KMS-11 (cell line): ENCODE measurements at regions not wholly inside any gene's neighbourhood (a gene's known extent, or its start where the extent isn't known, plus 50 kb on each side); places are given as distances from the start of the nearest gene placed in this dataset.

Experiments
- H2AFZ ChIP-seq: fragments of 200-600 bp; sonication (generic); 2 replicates; pipeline ENCODE4 v1.6.1; 2016; ENCODE audit warnings: antibody characterized with exemption, mixed run types, low read depth
- H3K27ac ChIP-seq: fragments of 200-600 bp; sonication (generic); 2 replicates; pipeline ENCODE4 v1.6.1; 2016; ENCODE audit warnings: mild to moderate bottlenecking, mixed run types
- H3K27me3 ChIP-seq: fragments of 200-600 bp; sonication (generic); 2 replicates; pipeline ENCODE4 v1.6.1; 2017; ENCODE audit warnings: mild to moderate bottlenecking, low read depth, mixed run types, moderate library complexity; ENCODE audit not compliant: insufficient read depth
- H3K36me3 ChIP-seq: fragments of 200-600 bp; sonication (generic); 2 replicates; pipeline ENCODE4 v1.6.1; 2017; ENCODE audit warnings: mild to moderate bottlenecking, mixed run types; ENCODE audit not compliant: insufficient read depth
- H3K4me1 ChIP-seq: fragments of 200-600 bp; sonication (generic); 2 replicates; pipeline ENCODE4 v1.6.1; 2016; ENCODE audit warnings: mild to moderate bottlenecking, low read depth, mixed run types; ENCODE audit not compliant: poor library complexity, severe bottlenecking
- H3K4me2 ChIP-seq: fragments of 200-600 bp; sonication (generic); 2 replicates; pipeline ENCODE4 v1.7.0; 2016; ENCODE audit warnings: mild to moderate bottlenecking, mixed run types
- H3K4me3 ChIP-seq: fragments of 200-600 bp; sonication (generic); IDR thresholded peaks from 2 replicates; pipeline ENCODE4 v1.6.1; 2017; ENCODE audit warnings: low read depth, low read length, mixed read lengths; ENCODE audit not compliant: insufficient read depth
- H3K79me2 ChIP-seq: fragments of 200-600 bp; sonication (generic); 2 replicates; pipeline ENCODE4 v1.6.1; 2016; ENCODE audit warnings: low read depth, mixed run types; ENCODE audit not compliant: insufficient read depth
- H3K9ac ChIP-seq: fragments of 200-600 bp; sonication (generic); 2 replicates; pipeline ENCODE4 v1.6.1; 2016; ENCODE audit warnings: mild to moderate bottlenecking, mixed run types
- H4K20me1 ChIP-seq: fragments of 200-600 bp; sonication (generic); 2 replicates; pipeline ENCODE4 v1.6.1; 2016; ENCODE audit warnings: mild to moderate bottlenecking, mixed run types; ENCODE audit not compliant: insufficient read depth
- CTCF ChIP-seq: fragments of 200-600 bp; sonication (generic); conservative IDR thresholded peaks from 2 replicates; pipeline ENCODE4 v1.6.1; 2017; ENCODE audit warnings: low read depth, mild to moderate bottlenecking, antibody characterized with exemption, low read length, moderate library complexity, mixed read lengths

DNA sequence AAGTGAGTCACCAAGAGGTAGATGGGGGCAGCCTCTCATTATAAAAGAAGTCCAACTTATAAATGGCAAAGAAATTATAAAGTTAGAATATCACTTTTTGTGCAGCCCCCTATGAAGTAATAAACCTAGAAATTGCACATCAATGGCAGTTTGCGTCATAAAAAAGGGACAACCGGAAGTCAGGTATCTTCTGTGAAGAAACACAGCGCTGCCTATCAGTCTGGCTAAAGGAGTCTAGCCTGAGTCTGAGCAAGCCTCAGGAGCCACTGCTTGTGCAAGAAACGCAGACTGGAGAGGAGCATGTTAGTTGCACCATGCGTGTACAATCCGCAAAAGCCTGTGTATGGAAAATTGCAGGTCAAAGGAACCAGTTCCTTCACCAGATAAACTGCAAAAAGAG is 178.4 kb downstream of the ARRDC4 start:
- Histone ChIP-seq H3K9ac (no peak overlapping the region), H4K20me1 (no peaks in the 10 kb centered on the region), H3K4me1 (no peaks in the 10 kb centered on the region), H3K4me2 (no peak overlapping the region), H3K36me3 (no peaks in the 10 kb centered on the region), H3K27me3 (no peaks in the 10 kb centered on the region), H2AFZ (no peak overlapping the region), H3K27ac (no peak overlapping the region), H3K4me3 (no peak overlapping the region), H3K79me2 (no peaks in the 10 kb centered on the region)
- TF ChIP-seq CTCF: no peak

- Histone ChIP-seq H2AFZ (no peak overlapping the region), H3K4me1 (no peaks in the 10 kb centered on the region), H3K27me3 (no peaks in the 10 kb centered on the region), H3K36me3 (no peaks in the 10 kb centered on the region), H3K79me2 (no peaks in the 10 kb centered on the region), H3K27ac (no peak overlapping the region), H3K4me2 (no peak overlapping the region), H4K20me1 (no peaks in the 10 kb centered on the region), H3K4me3 (no peak overlapping the region), H3K9ac (no peak overlapping the region)
- no peak for TF ChIP-seq CTCF
These were observed 178.8 kb downstream of the ARRDC4 start for GRCh38 chr15:98139337-98139736.

GRCh38 chr15:98142572-98142971 is 182.1 kb downstream of the ARRDC4 start:
- Histone ChIP-seq H3K4me2 (no peak overlapping the region), H3K9ac (no peak overlapping the region), H2AFZ (no peak overlapping the region), H3K27ac (no peak overlapping the region), H4K20me1 (no peaks in the 10 kb centered on the region), H3K4me1 (no peaks in the 10 kb centered on the region), H3K27me3 (no peaks in the 10 kb centered on the region), H3K79me2 (no peaks in the 10 kb centered on the region), H3K4me3 (no peak overlapping the region), H3K36me3 (no peaks in the 10 kb centered on the region)
- TF ChIP-seq CTCF: no peak

DNA sequence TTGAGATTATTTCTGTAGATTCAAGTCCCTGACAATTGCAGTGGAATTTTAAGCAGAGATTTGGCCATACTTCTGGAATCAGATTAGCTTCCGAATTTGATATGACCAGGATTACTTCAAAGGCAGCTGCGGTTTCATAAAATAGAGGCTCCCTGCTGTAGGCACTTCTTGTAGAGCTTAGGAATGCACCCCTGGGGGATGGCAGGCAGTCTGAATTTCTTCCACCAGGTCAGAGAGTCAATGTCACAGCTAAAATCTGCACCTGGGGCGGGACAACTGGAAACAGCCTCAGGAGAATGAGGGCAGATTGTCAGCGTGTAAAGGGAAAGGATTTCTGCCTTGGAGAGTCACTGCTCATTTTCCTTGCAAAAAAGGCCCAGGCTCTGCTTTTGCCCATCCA is 182.6 kb downstream of the ARRDC4 start:
- Histone ChIP-seq H3K9ac (no peak overlapping the region), H4K20me1 (no peaks in the 10 kb centered on the region), H3K4me3 (no peak overlapping the region), H3K27me3 (no peaks in the 10 kb centered on the region), H3K27ac (no peak overlapping the region), H3K4me1 (no peaks in the 10 kb centered on the region), H2AFZ (no peak overlapping the region), H3K4me2 (no peak overlapping the region), H3K36me3 (no peaks in the 10 kb centered on the region), H3K79me2 (no peaks in the 10 kb centered on the region)
- no peak for TF ChIP-seq CTCF

DNA sequence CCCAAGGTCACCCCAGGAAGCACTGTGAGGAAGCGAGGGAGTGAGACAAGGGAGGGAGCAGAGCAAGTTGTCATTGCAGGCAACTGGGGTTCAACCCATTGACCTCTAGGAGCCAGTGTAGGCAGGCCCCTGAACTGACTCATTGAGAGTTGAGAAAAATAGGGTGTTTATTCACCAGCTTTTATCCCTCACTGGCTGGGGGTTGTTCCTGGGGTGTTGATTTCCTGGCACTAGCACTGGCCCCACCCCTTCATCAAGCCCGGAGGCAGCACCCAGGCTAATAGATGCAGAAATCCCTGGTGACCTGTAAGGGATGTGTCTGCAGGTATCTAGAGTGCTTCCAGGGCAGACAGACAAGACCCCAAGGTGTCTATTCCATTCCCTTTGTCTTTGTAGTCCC is 183.9 kb downstream of the ARRDC4 start:
- no peaks in the 10 kb centered on the region for H3K79me2 ChIP-seq

More for the DNA sequence above, 183.9 kb downstream of the ARRDC4 start:
- Histone ChIP-seq H2AFZ (no peak overlapping the region), H3K36me3 (no peaks in the 10 kb centered on the region), H3K27me3 (no peaks in the 10 kb centered on the region), H3K4me2 (no peak overlapping the region), H3K4me1 (no peaks in the 10 kb centered on the region), H3K27ac (no peak overlapping the region), H3K9ac (no peak overlapping the region), H4K20me1 (no peaks in the 10 kb centered on the region), H3K4me3 (no peak overlapping the region)
- TF ChIP-seq CTCF: no peak
